Fibroblast of lung (primary cell): ENCODE measurements at regions not wholly inside any gene's neighbourhood (a gene's known extent, or its start where the extent isn't known, plus 50 kb on each side); places are given as distances from the start of the nearest gene placed in this dataset.

Source experiments
- DNase-seq, 2 donors: peaks; one replicate each; pipeline versions ENCODE4 v3.0.0 to v3.0.0-alpha.2; 2010; ENCODE audit warnings: low read depth in 2 of 2
- H2AFZ ChIP-seq: 2 replicates; pipeline ENCODE4 v1.5.1; 2012; ENCODE audit warnings: low read length, control low read depth, inconsistent platforms
- H3K27ac ChIP-seq: 2 replicates; pipeline ENCODE4 v1.5.1; 2011; ENCODE audit warnings: low read length, control low read depth; ENCODE audit not compliant: insufficient read depth
- H3K27me3 ChIP-seq: 2 replicates; pipeline ENCODE4 v1.5.1; 2011; ENCODE audit warnings: mild to moderate bottlenecking, low read length; ENCODE audit not compliant: control insufficient read depth, insufficient read depth
- H3K36me3 ChIP-seq: 2 replicates; pipeline ENCODE4 v1.5.1; 2011; ENCODE audit warnings: low read length; ENCODE audit not compliant: control insufficient read depth, insufficient read depth
- H3K4me1 ChIP-seq: 2 replicates; pipeline ENCODE4 v1.5.1; 2011; ENCODE audit warnings: low read length; ENCODE audit not compliant: control insufficient read depth, insufficient read depth; ENCODE audit errors: extremely low read depth
- H3K4me2 ChIP-seq: 2 replicates; pipeline ENCODE4 v1.5.1; 2011; ENCODE audit warnings: low read length, control low read depth; ENCODE audit not compliant: insufficient read depth; ENCODE audit errors: extremely low read depth
- H3K4me3 ChIP-seq, 4 experiments: fragments of 200-600 bp in 1 of 4; sonication (generic) in 1 of 4; replicated peaks in 1 of 4; 2 replicates each; pipeline ENCODE4 v1.5.1; 2011 to 2016; ENCODE audit warnings: low read length in 4 of 4, low read depth in 3 of 4, mild to moderate bottlenecking in 3 of 4, control low read depth in 2 of 4, inconsistent platforms in 1 of 4, mixed read lengths in 1 of 4; ENCODE audit not compliant: insufficient read depth in 1 of 4; ENCODE audit errors: control extremely low read depth in 1 of 4
- H3K79me2 ChIP-seq: 2 replicates; pipeline ENCODE4 v1.5.1; 2012; ENCODE audit warnings: mild to moderate bottlenecking, low read length, inconsistent platforms; ENCODE audit not compliant: control insufficient read depth, insufficient read depth
- H3K9ac ChIP-seq: 2 replicates; pipeline ENCODE4 v1.5.1; 2011; ENCODE audit warnings: mild to moderate bottlenecking, low read length, control low read depth; ENCODE audit not compliant: insufficient read depth
- H3K9me3 ChIP-seq: 2 replicates; pipeline ENCODE4 v1.5.1; 2012; ENCODE audit warnings: low read depth, low read length; ENCODE audit not compliant: control insufficient read depth, insufficient read depth
- H4K20me1 ChIP-seq: 2 replicates; pipeline ENCODE4 v1.5.1; 2011; ENCODE audit warnings: low read length; ENCODE audit not compliant: control insufficient read depth, insufficient read depth; ENCODE audit errors: extremely low read depth
- CTCF ChIP-seq, 2 donors: IDR thresholded peaks in 1 of 2; conservative IDR thresholded peaks in 1 of 2; 1 replicate in 1 of 2; 2 replicates in 1 of 2; pipeline ENCODE4 v1.5.1; 2011 to 2012; ENCODE audit warnings: low read length in 2 of 2, control low read depth in 1 of 2, inconsistent platforms in 1 of 2, low read depth in 1 of 2, mild to moderate bottlenecking in 1 of 2
- EZH2 ChIP-seq: IDR thresholded peaks from 2 replicates; pipeline ENCODE4 v1.5.1; 2012; ENCODE audit warnings: low read length, control low read depth, mild to moderate bottlenecking; ENCODE audit errors: missing control alignments

- no peak overlapping the region for H3K4me3 ChIP-seq
- H3K36me3 ChIP-seq, result no peaks in the 10 kb centered on the region
- H3K4me2 ChIP-seq, result no peak overlapping the region
- H2AFZ ChIP-seq, result no peak overlapping the region
- H3K4me1 ChIP-seq, result no peaks in the 10 kb centered on the region
- H4K20me1 ChIP-seq, result no peaks in the 10 kb centered on the region
- no peak for DNase-seq
- no peak overlapping the region for H3K9ac ChIP-seq
- no peaks in the 10 kb centered on the region for H3K27me3 ChIP-seq
- no peak for TF ChIP-seq CTCF (conservative IDR thresholded peaks at IDR 0.05 in 1 of 2, IDR thresholded peaks at IDR 0.05 in 1 of 2; ENCODE audit: low read depth in 1 of 2, low read length in 2 of 2)
- TF ChIP-seq EZH2, result no peak
- H3K9me3 ChIP-seq, result no peaks in the 10 kb centered on the region
- H3K27ac ChIP-seq, result no peak overlapping the region
- no peaks in the 10 kb centered on the region for H3K79me2 ChIP-seq
Observed at GRCh38 chr3:56864090-56864489, 62.3 kb upstream of the ARHGEF3 start.

- TF ChIP-seq CTCF (conservative IDR thresholded peaks at IDR 0.05 in 1 of 2, IDR thresholded peaks at IDR 0.05 in 1 of 2; ENCODE audit: low read depth in 1 of 2, low read length in 2 of 2) (no peak), EZH2 (no peak)
- H3K27me3 ChIP-seq, result no peaks in the 10 kb centered on the region
- H3K4me2 ChIP-seq, result no peak overlapping the region
- H3K36me3 ChIP-seq, result no peaks in the 10 kb centered on the region
- H3K9me3 ChIP-seq, result no peaks in the 10 kb centered on the region
- H3K79me2 ChIP-seq, result no peaks in the 10 kb centered on the region
- H3K27ac ChIP-seq, result no peak overlapping the region
- peak; percentile 74 to 96 for DNase-seq
- no peaks in the 10 kb centered on the region for H4K20me1 ChIP-seq
- no peak overlapping the region for H3K9ac ChIP-seq
- no peak overlapping the region for H2AFZ ChIP-seq
- H3K4me1 ChIP-seq, result no peaks in the 10 kb centered on the region
- no peak overlapping the region for H3K4me3 ChIP-seq
Observed at GRCh38 chr3:56862352-56863062, 60.8 kb upstream of the ARHGEF3 start.

GRCh38 chr3:56861511-56861910 is 59.8 kb upstream of the ARHGEF3 start:
- Histone ChIP-seq H3K4me3 (no peak overlapping the region), H3K79me2 (no peaks in the 10 kb centered on the region), H4K20me1 (no peaks in the 10 kb centered on the region), H3K36me3 (no peaks in the 10 kb centered on the region), H2AFZ (no peak overlapping the region), H3K9ac (no peak overlapping the region), H3K27me3 (no peaks in the 10 kb centered on the region), H3K9me3 (no peaks in the 10 kb centered on the region), H3K4me2 (no peak overlapping the region), H3K4me1 (no peaks in the 10 kb centered on the region), H3K27ac (no peak overlapping the region)
- no peak for DNase-seq
- TF ChIP-seq EZH2 (no peak), CTCF (conservative IDR thresholded peaks at IDR 0.05 in 1 of 2, IDR thresholded peaks at IDR 0.05 in 1 of 2; ENCODE audit: low read depth in 1 of 2, low read length in 2 of 2) (no peak)
